ENCODE measurements at regions not wholly inside any gene's neighbourhood (a gene's known extent, or its start where the extent isn't known, plus 50 kb on each side); places are given as distances from the start of the nearest gene placed in this dataset.
"Not testable (repeated sequence)": the region's sequence is repeated elsewhere in the genome, so short reads cannot be mapped to it uniquely, and the experiment has no call there.

GRCh38 chr16:6777624-6778023, 555.0 kb upstream of the RBFOX1 start:
- H3K9me3 Mint-ChIP-seq, result peaks cover 6% of the 10 kb centered on the region
- H3K36me3 Mint-ChIP-seq, result no peaks in the 10 kb centered on the region
- no peaks in the 10 kb centered on the region for H3K4me1 Mint-ChIP-seq
- no peak overlapping the region for H3K27ac Mint-ChIP-seq
- H3K4me3 Mint-ChIP-seq, result no peak overlapping the region
- no peaks in the 10 kb centered on the region for H3K27me3 Mint-ChIP-seq

GRCh38 chr16:6775712-6776111, 556.9 kb upstream of the RBFOX1 start:
- Mint-ChIP-seq H3K27me3 (no peaks in the 10 kb centered on the region), H3K36me3 (no peaks in the 10 kb centered on the region), H3K4me1 (no peaks in the 10 kb centered on the region), H3K4me3 (no peak overlapping the region), H3K27ac (no peak overlapping the region), H3K9me3 (peaks cover under 1% of the 10 kb centered on the region)

GRCh38 chr16:6771956-6772355, 560.7 kb upstream of the RBFOX1 start:
- H3K9me3 Mint-ChIP-seq, result no peaks in the 10 kb centered on the region
- peaks cover 2% of the 10 kb centered on the region for H3K27me3 Mint-ChIP-seq
- H3K4me3 Mint-ChIP-seq, result no peak overlapping the region
- H3K36me3 Mint-ChIP-seq, result no peaks in the 10 kb centered on the region
- no peaks in the 10 kb centered on the region for H3K4me1 Mint-ChIP-seq
- no peak overlapping the region for H3K27ac Mint-ChIP-seq

GRCh38 chr16:6753553-6753952, 579.1 kb upstream of the RBFOX1 start:
- Mint-ChIP-seq H3K27me3 (no peaks in the 10 kb centered on the region), H3K4me3 (no peak overlapping the region), H3K4me1 (no peaks in the 10 kb centered on the region), H3K27ac (no peak overlapping the region), H3K36me3 (no peaks in the 10 kb centered on the region), H3K9me3 (peaks cover 20% of the 10 kb centered on the region)

- H3K4me1 Mint-ChIP-seq, result no peaks in the 10 kb centered on the region
- no peak overlapping the region for H3K4me3 Mint-ChIP-seq
- H3K27me3 Mint-ChIP-seq, result no peaks in the 10 kb centered on the region
- H3K9me3 Mint-ChIP-seq, result peaks cover 20% of the 10 kb centered on the region
- no peaks in the 10 kb centered on the region for H3K36me3 Mint-ChIP-seq
- H3K27ac Mint-ChIP-seq, result no peak overlapping the region
Measured at GRCh38 chr16:6751191-6751590, 581.5 kb upstream of the RBFOX1 start.

- H3K4me1 Mint-ChIP-seq, result no peaks in the 10 kb centered on the region
- H3K4me3 Mint-ChIP-seq, result no peak overlapping the region
- H3K9me3 Mint-ChIP-seq, result peaks cover 21% of the 10 kb centered on the region
- peak overlapping the region; percentile 25 for H3K27ac Mint-ChIP-seq
- H3K27me3 Mint-ChIP-seq, result no peaks in the 10 kb centered on the region
- H3K36me3 Mint-ChIP-seq, result no peaks in the 10 kb centered on the region
Measured at GRCh38 chr16:6749698-6750097, 582.9 kb upstream of the RBFOX1 start.

- not testable (repeated sequence) for H3K4me3 Mint-ChIP-seq, H3K27me3 Mint-ChIP-seq, H3K27ac Mint-ChIP-seq, H3K4me1 Mint-ChIP-seq, H3K36me3 Mint-ChIP-seq
- peaks cover 19% of the 10 kb centered on the region for H3K9me3 Mint-ChIP-seq
Measured at GRCh38 chr16:6736302-6736701, 596.3 kb upstream of the RBFOX1 start.

GRCh38 chr16:6735631-6736030, 597.0 kb upstream of the RBFOX1 start:
- H3K4me1 Mint-ChIP-seq, result no peaks in the 10 kb centered on the region
- H3K9me3 Mint-ChIP-seq, result peaks cover 16% of the 10 kb centered on the region
- no peak overlapping the region for H3K27ac Mint-ChIP-seq
- no peak overlapping the region for H3K4me3 Mint-ChIP-seq
- no peaks in the 10 kb centered on the region for H3K27me3 Mint-ChIP-seq
- H3K36me3 Mint-ChIP-seq, result no peaks in the 10 kb centered on the region

- Mint-ChIP-seq H3K27ac (no peak overlapping the region), H3K9me3 (no peaks in the 10 kb centered on the region), H3K4me1 (no peaks in the 10 kb centered on the region), H3K27me3 (no peaks in the 10 kb centered on the region), H3K4me3 (no peak overlapping the region), H3K36me3 (no peaks in the 10 kb centered on the region)
Measured at GRCh38 chr16:6732166-6732565, 600.5 kb upstream of the RBFOX1 start.

- Mint-ChIP-seq H3K27me3 (no peaks in the 10 kb centered on the region), H3K4me3 (no peak overlapping the region), H3K4me1 (no peaks in the 10 kb centered on the region), H3K9me3 (no peaks in the 10 kb centered on the region), H3K27ac (no peak overlapping the region), H3K36me3 (no peaks in the 10 kb centered on the region)
Measured at GRCh38 chr16:6728381-6728780, 604.3 kb upstream of the RBFOX1 start.

GRCh38 chr16:6726621-6727020, 606.0 kb upstream of the RBFOX1 start:
- no peaks in the 10 kb centered on the region for H3K9me3 Mint-ChIP-seq
- H3K27ac Mint-ChIP-seq, result no peak overlapping the region
- no peak overlapping the region for H3K4me3 Mint-ChIP-seq
- H3K4me1 Mint-ChIP-seq, result no peaks in the 10 kb centered on the region
- H3K36me3 Mint-ChIP-seq, result no peaks in the 10 kb centered on the region
- H3K27me3 Mint-ChIP-seq, result no peaks in the 10 kb centered on the region

GRCh38 chr16:6725634-6726331, 606.9 kb upstream of the RBFOX1 start:
- H3K36me3 Mint-ChIP-seq, result no peaks in the 10 kb centered on the region
- H3K4me3 Mint-ChIP-seq, result no peak overlapping the region
- no peaks in the 10 kb centered on the region for H3K4me1 Mint-ChIP-seq
- H3K9me3 Mint-ChIP-seq, result no peaks in the 10 kb centered on the region
- no peak overlapping the region for H3K27ac Mint-ChIP-seq
- no peaks in the 10 kb centered on the region for H3K27me3 Mint-ChIP-seq

- H3K27ac Mint-ChIP-seq, H3K4me1 Mint-ChIP-seq, H3K9me3 Mint-ChIP-seq, H3K36me3 Mint-ChIP-seq, H3K27me3 Mint-ChIP-seq, H3K4me3 Mint-ChIP-seq: not testable (repeated sequence)
Measured at GRCh38 chr16:6725206-6725605, 607.4 kb upstream of the RBFOX1 start.

GRCh38 chr16:6722786-6723185, 609.9 kb upstream of the RBFOX1 start:
- Mint-ChIP-seq H3K9me3 (peaks cover 10% of the 10 kb centered on the region), H3K27me3 (no peaks in the 10 kb centered on the region), H3K36me3 (no peaks in the 10 kb centered on the region), H3K4me3 (no peak overlapping the region), H3K4me1 (no peaks in the 10 kb centered on the region), H3K27ac (no peak overlapping the region)

- Mint-ChIP-seq H3K9me3 (peaks cover 24% of the 10 kb centered on the region), H3K4me1 (no peaks in the 10 kb centered on the region), H3K27me3 (no peaks in the 10 kb centered on the region), H3K36me3 (no peaks in the 10 kb centered on the region), H3K27ac (no peak overlapping the region), H3K4me3 (no peak overlapping the region)
Measured at GRCh38 chr16:6714510-6714909, 618.1 kb upstream of the RBFOX1 start.

GRCh38 chr16:6709736-6710135, 622.9 kb upstream of the RBFOX1 start:
- H3K4me3 Mint-ChIP-seq, result no peak overlapping the region
- H3K9me3 Mint-ChIP-seq, result peaks cover 29% of the 10 kb centered on the region

GRCh38 chr16:6708576-6709215, 623.9 kb upstream of the RBFOX1 start:
- Mint-ChIP-seq H3K9me3 (peaks cover 28% of the 10 kb centered on the region), H3K4me1 (no peaks in the 10 kb centered on the region), H3K27me3 (no peaks in the 10 kb centered on the region), H3K36me3 (no peaks in the 10 kb centered on the region), H3K27ac (no peak overlapping the region), H3K4me3 (no peak overlapping the region)

More at GRCh38 chr16:6709736-6710135, 622.9 kb upstream of the RBFOX1 start:
- no peaks in the 10 kb centered on the region for H3K4me1 Mint-ChIP-seq
- no peak overlapping the region for H3K27ac Mint-ChIP-seq
- no peaks in the 10 kb centered on the region for H3K27me3 Mint-ChIP-seq
- H3K36me3 Mint-ChIP-seq, result no peaks in the 10 kb centered on the region

Measured in activated naive CD4-positive, alpha-beta T cell treated with anti-CD3 and anti-CD28 coated beads, Interleukin-2, amount 50 U/mL, for 24 hours (primary cell).